GM21723 (cell line): ENCODE measurements at regions not wholly inside any gene's neighbourhood (a gene's known extent, or its start where the extent isn't known, plus 50 kb on each side); places are given as distances from the start of the nearest gene placed in this dataset.
"Not testable (repeated sequence)": the region's sequence is repeated elsewhere in the genome, so short reads cannot be mapped to it uniquely, and the experiment has no call there.

Experiments
- ATAC-seq: cut with Tn5 transposase; IDR thresholded peaks from one replicate; pipeline ENCODE4 v1.9.1; 2021; ENCODE audit warnings: mild to moderate bottlenecking, moderate library complexity; ENCODE audit not compliant: unreplicated experiment

GRCh38 chr3:73120710-73121109, 59.3 kb downstream of the EBLN2 start:
- no peak for ATAC-seq

- ATAC-seq = no peak
Measured at GRCh38 chr3:73121669-73122331, 60.3 kb downstream of the EBLN2 start.

- no peak for ATAC-seq
Measured at GRCh38 chr3:73134034-73134433, 72.6 kb downstream of the EBLN2 start.

GRCh38 chr3:73136941-73137340, 75.5 kb downstream of the EBLN2 start:
- no peak for ATAC-seq

GRCh38 chr3:73137736-73138403, 76.4 kb downstream of the EBLN2 start:
- ATAC-seq = no peak

DNA sequence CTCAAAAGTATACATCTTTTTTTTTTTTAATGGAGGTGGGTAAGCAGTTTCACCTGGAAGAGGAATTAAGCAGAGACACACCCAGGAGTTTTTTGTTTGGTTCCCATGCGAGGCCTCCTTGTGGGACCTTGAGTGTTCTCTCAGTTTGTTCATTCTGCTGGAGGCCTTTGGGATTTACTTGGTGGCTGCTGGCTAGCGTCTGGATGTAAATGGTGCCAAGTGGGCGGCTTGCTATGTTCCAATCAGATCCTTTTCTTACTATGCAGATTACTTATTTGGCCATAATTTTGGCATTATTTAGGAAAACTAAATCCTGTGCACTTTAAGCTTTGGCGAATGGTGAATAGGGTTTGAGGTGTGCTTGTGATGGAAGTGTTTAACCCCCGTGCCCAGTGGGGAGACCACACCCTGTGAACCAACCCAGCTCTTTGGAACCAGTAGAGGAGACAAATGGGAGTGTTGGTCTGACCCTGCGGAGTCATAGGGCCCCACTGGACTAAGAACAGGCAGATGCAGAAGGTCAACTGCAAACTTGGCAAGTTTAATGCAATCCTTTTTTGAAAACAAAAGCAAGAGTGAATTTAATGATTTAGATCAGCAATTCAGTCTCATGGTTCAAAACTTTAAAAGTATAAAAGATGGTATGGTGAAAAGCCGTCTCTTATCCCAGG, 79.4 kb downstream of the EBLN2 start:
- ATAC-seq = no peak

DNA sequence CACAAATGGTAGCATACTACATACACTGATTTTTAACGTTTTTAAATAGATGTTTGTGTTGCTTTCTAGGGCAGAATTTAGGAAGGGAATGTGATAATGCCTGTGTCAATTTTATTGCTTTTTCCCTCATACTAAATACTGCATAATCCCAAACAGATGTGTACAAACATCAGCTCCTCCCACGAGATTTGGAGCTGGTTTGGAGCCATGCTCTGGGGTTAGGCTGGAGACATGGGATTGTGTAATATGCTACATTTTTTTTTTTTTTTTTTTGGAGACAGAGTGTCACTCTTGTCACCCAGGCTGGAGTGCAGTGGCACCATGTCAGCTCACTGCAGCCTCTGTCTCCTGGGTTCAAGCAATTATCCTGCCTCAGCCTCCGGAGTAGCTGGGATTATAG, 80.1 kb downstream of the EBLN2 start:
- ATAC-seq = no peak

- no peak for ATAC-seq
Measured at GRCh38 chr3:73143401-73143800, 81.9 kb downstream of the EBLN2 start.

- ATAC-seq = no peak
Measured at GRCh38 chr3:73143821-73144237, 82.4 kb downstream of the EBLN2 start.

GRCh38 chr3:73144276-73144675, 82.8 kb downstream of the EBLN2 start:
- no peak for ATAC-seq

- ATAC-seq = no peak
Measured at GRCh38 chr3:73144828-73145227, 83.4 kb downstream of the EBLN2 start.

GRCh38 chr3:73147479-73147878, 86.0 kb downstream of the EBLN2 start:
- ATAC-seq = not testable (repeated sequence)

DNA sequence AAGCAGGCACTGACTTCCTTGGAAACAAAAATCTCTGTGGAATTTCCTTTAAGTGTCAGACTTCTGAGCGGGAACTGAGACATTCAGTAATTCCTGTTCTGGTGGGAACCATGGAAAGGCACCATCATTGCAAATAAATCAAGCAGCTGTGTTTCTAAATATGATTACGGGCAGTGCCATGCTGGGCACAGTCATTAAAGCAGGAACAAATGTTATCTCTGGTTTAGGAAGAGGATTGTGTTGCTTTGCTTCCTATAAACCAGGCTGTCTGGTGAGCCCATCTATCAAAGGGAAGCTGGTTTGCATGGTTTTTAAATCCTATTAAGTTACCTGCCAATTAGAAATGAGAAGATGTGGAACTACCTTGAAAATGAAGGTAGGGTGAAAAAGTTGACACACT, 86.7 kb downstream of the EBLN2 start:
- no peak for ATAC-seq

DNA sequence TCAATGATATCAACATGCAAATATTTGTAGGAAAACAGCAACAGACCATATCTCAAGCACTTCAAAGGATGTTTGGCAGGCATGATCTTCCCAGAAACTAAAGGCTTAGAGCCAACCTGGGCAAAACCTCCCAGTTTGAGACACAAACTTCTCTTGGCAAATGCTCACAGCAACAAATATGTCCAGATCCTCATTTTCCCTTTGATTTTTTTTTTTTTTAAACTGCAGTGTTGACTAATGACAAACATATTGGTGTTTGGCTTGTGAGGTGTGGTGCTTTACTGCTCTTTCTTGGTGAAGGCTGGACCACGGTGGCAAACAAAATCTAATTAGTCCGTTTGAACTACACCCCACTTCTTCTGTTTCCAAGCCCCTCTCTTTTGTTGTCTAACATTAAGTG, 87.2 kb downstream of the EBLN2 start:
- no peak for ATAC-seq

DNA sequence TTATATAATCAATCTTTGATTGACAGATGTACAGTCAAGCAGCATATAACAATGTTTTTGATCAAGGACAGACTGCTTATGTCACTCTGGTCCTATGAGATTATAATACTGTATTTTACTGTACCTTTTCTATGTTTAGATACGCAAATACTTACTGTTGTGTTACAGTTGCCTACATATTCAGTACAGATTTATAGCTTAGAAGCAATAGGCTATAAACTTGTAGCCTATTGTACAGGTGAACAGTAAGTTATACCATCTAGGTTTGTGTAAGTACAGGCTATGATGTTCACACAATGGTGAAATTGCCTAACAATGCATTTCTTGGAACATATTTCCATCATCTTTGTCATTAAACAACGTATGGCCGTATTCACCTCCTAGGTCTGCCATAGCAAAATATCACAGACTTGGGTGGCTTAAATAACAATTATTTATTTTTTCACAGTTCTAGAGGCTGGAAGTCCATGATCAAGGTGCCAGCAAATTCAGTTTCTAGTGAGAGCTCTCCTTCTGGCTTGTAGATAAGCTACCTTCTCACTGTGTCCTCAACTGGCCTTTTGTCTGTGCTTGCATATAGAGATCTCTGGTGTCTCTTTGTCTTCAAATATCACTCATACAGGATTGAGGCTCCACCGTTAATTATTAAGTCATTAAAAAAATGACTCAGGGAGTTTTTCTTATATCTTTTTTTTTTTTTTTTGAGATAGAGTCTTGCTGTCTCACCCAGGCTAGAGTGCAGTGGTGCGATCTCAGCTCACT, 89.1 kb downstream of the EBLN2 start:
- no peak for ATAC-seq

DNA sequence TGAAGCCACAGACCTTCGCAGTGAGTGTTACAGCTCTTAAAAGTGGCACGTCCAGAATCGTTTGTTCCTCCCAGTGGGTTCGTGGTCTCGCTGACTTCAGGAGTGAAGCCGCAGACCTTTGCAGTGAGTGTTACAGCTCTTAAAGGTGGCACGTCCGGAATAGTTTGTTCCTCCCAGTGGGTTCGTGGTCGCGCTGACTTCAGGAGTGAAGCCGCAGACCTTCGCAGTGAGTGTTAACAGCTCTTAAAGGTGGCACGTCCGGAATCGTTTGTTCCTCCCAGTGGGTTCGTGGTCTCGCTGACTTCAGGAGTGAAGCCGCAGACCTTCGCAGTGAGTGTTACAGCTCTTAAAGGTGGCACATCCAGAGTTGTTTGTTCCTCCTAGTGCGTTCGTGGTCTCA, 91.1 kb downstream of the EBLN2 start:
- ATAC-seq = not testable (repeated sequence)

DNA sequence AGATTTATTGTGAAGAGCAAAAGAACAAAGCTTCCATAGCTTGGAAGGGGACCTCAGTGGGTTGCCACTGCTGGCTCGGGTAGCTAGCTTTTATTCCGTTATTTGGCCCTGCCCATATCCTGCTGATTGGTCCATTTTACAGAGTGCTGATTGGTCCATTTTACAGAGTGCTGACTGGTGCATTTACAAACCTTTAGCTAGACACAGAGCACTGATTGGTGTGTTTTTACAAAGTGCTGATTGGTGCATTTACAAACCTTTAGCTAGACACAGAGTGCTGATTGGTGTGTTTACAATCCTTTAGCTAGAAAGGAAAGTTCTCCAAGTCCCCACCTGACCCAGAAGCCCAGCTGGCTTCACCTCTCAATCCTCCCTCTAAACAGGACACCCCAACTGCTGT, 91.6 kb downstream of the EBLN2 start:
- not testable (repeated sequence) for ATAC-seq

GRCh38 chr3:73154261-73154660, 92.8 kb downstream of the EBLN2 start:
- not testable (repeated sequence) for ATAC-seq

- ATAC-seq = not testable (repeated sequence)
Measured at GRCh38 chr3:73155441-73155840, 94.0 kb downstream of the EBLN2 start.

DNA sequence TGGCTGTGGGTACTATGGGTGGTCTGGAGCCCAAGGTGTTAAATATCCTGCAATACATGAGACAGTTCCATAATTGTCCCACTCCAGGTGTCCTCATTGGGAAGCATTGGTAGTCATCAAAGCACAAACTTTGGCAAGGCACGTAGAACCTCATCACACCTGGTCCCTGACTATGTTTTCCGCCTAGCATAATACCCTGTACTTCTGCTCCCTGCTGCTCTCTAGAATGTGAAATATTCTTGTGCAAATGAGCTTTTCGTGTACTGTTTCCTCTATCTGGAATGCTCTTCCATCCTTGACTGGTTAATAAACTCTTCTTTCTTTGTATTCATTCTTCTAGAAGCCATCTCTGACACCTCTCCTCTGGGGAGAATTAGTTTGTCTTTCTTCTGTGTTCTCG, 103.2 kb downstream of the EBLN2 start:
- ATAC-seq = no peak

DNA sequence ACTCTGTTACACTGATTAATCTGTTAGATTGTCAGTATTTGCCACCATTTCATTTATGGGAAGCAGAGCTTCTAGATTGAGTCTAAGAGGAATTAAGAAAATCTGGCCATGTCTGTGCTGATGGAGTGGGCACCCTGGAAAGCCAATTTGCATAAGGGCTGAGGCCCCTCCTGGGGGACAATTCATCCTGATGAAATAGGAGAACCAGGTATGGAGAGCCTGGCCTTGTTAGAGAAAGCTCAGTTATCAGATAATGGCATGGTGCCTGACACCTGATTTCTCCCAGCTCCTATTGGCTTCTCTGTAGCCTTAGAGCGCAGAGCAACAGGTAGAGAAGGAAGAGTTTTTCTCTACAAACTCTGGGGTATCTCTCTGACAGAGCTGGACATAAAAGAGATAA, 114.2 kb downstream of the EBLN2 start:
- ATAC-seq = no peak
